Natural killer cell treated with Interleukin-12 subunit alpha and Interleukin-12 subunit beta and Interleukin-15 and Interleukin-18, amount 100 ng/mL, for 72 hours (primary cell): ENCODE measurements at regions not wholly inside any gene's neighbourhood (a gene's known extent, or its start where the extent isn't known, plus 50 kb on each side); places are given as distances from the start of the nearest gene placed in this dataset.

Experiments used
- ATAC-seq, 2 donors: fragments of 150-1000 bp; cut with Tn5 transposase in 1 of 2; sonication (Bioruptor Pico), chemical (Tn5 transposase) in 1 of 2; 2 replicates each; pipeline ENCODE4 v1.10.0; 2021
- DNase-seq: peaks from one replicate; pipeline ENCODE4 v3.0.0; 2022; ENCODE audit warnings: low spot score
- H3K27ac Mint-ChIP-seq, 2 donors: 1 replicate in 1 of 2; 2 replicates in 1 of 2; pipeline ENCODE4 v1.8.0; 2022; ENCODE audit warnings: mixed read lengths in 2 of 2, mild to moderate bottlenecking in 1 of 2, moderate library complexity in 1 of 2
- H3K27me3 Mint-ChIP-seq, 2 donors: 1 replicate in 1 of 2; 2 replicates in 1 of 2; pipeline ENCODE4 v1.8.0; 2022; ENCODE audit warnings: mixed read lengths in 2 of 2
- H3K36me3 Mint-ChIP-seq: one replicate; pipeline ENCODE4 v1.8.0; 2022; ENCODE audit warnings: mixed read lengths
- H3K4me1 Mint-ChIP-seq, 2 donors: 1 replicate in 1 of 2; 2 replicates in 1 of 2; pipeline ENCODE4 v1.8.0; 2022; ENCODE audit warnings: low read depth in 2 of 2, mixed read lengths in 2 of 2, mild to moderate bottlenecking in 1 of 2
- H3K4me3 Mint-ChIP-seq: one replicate; pipeline ENCODE4 v1.8.0; 2022; ENCODE audit warnings: mixed read lengths
- H3K9me3 Mint-ChIP-seq: 2 replicates; pipeline ENCODE4 v1.8.0; 2022; ENCODE audit warnings: mixed read lengths

- DNase-seq: peak; percentile 32
- Mint-ChIP-seq H3K27me3 (no peaks in the 10 kb centered on the region), H3K27ac (no peak overlapping the region), H3K4me1 (no peaks in the 10 kb centered on the region), H3K9me3 (peaks cover 13% of the 10 kb centered on the region), H3K4me3 (no peak overlapping the region), H3K36me3 (peaks cover 5% of the 10 kb centered on the region)
- ATAC-seq: no peak
These were observed 1218.8 kb upstream of the ATXN8OS start for GRCh38 chr13:68888832-68889231.

- DNase-seq (no peak), ATAC-seq (no peak)
- Mint-ChIP-seq H3K36me3 (peaks cover 5% of the 10 kb centered on the region), H3K4me3 (no peak overlapping the region), H3K27ac (no peak overlapping the region), H3K4me1 (no peaks in the 10 kb centered on the region), H3K9me3 (peaks cover 17% of the 10 kb centered on the region), H3K27me3 (no peaks in the 10 kb centered on the region)
These were observed 1235.3 kb upstream of the ATXN8OS start for GRCh38 chr13:68872338-68872737.

GRCh38 chr13:68851026-68851425 is 1256.6 kb upstream of the ATXN8OS start:
- ATAC-seq (no peak), DNase-seq (no peak)
- no peaks in the 10 kb centered on the region for H3K4me1 Mint-ChIP-seq
- no peaks in the 10 kb centered on the region for H3K27me3 Mint-ChIP-seq
- H3K36me3 Mint-ChIP-seq: no peaks in the 10 kb centered on the region
- H3K9me3 Mint-ChIP-seq: peaks cover 22% of the 10 kb centered on the region
- H3K4me3 Mint-ChIP-seq: no peak overlapping the region
- H3K27ac Mint-ChIP-seq: no peak overlapping the region

GRCh38 chr13:68850160-68850559 is 1257.5 kb upstream of the ATXN8OS start:
- no peak overlapping the region for H3K27ac Mint-ChIP-seq
- H3K9me3 Mint-ChIP-seq: peaks cover 23% of the 10 kb centered on the region
- H3K27me3 Mint-ChIP-seq: no peaks in the 10 kb centered on the region
- no peaks in the 10 kb centered on the region for H3K4me1 Mint-ChIP-seq
- DNase-seq (no peak), ATAC-seq (no peak)
- peaks cover 4% of the 10 kb centered on the region for H3K36me3 Mint-ChIP-seq
- H3K4me3 Mint-ChIP-seq: no peak overlapping the region

- no peak for DNase-seq
- H3K4me1 Mint-ChIP-seq: no peaks in the 10 kb centered on the region
- H3K4me3 Mint-ChIP-seq: no peak overlapping the region
- no peaks in the 10 kb centered on the region for H3K27me3 Mint-ChIP-seq
- ATAC-seq: no peak
- peaks cover 23% of the 10 kb centered on the region for H3K9me3 Mint-ChIP-seq
- peaks cover 14% of the 10 kb centered on the region for H3K36me3 Mint-ChIP-seq
- H3K27ac Mint-ChIP-seq: no peak overlapping the region
These were observed 1261.0 kb upstream of the ATXN8OS start for GRCh38 chr13:68846663-68847062.

GRCh38 chr13:68834375-68834774 is 1273.3 kb upstream of the ATXN8OS start:
- no peak overlapping the region for H3K27ac Mint-ChIP-seq
- no peaks in the 10 kb centered on the region for H3K27me3 Mint-ChIP-seq
- H3K4me3 Mint-ChIP-seq: no peak overlapping the region
- H3K9me3 Mint-ChIP-seq: peaks cover 15% of the 10 kb centered on the region
- H3K4me1 Mint-ChIP-seq: no peaks in the 10 kb centered on the region
- H3K36me3 Mint-ChIP-seq: peaks cover 7% of the 10 kb centered on the region
- no peak for ATAC-seq
- DNase-seq: no peak

GRCh38 chr13:68816715-68817114 is 1290.9 kb upstream of the ATXN8OS start:
- no peaks in the 10 kb centered on the region for H3K27me3 Mint-ChIP-seq
- no peaks in the 10 kb centered on the region for H3K4me1 Mint-ChIP-seq
- no peaks in the 10 kb centered on the region for H3K36me3 Mint-ChIP-seq
- no peak overlapping the region for H3K4me3 Mint-ChIP-seq
- no peak overlapping the region for H3K27ac Mint-ChIP-seq
- ATAC-seq: no peak
- peaks cover 18% of the 10 kb centered on the region for H3K9me3 Mint-ChIP-seq
- no peak for DNase-seq

- no peak for ATAC-seq
- Mint-ChIP-seq H3K27me3 (no peaks in the 10 kb centered on the region), H3K4me3 (no peak overlapping the region)
These were observed 1294.3 kb upstream of the ATXN8OS start for GRCh38 chr13:68813180-68813796.

GRCh38 chr13:68810660-68811059 is 1297.0 kb upstream of the ATXN8OS start:
- no peak overlapping the region for H3K4me3 Mint-ChIP-seq
- H3K9me3 Mint-ChIP-seq: peaks cover 3% of the 10 kb centered on the region
- no peaks in the 10 kb centered on the region for H3K4me1 Mint-ChIP-seq
- H3K36me3 Mint-ChIP-seq: no peaks in the 10 kb centered on the region
- no peaks in the 10 kb centered on the region for H3K27me3 Mint-ChIP-seq
- ATAC-seq (no peak), DNase-seq (no peak)
- H3K27ac Mint-ChIP-seq: no peak overlapping the region

More at GRCh38 chr13:68813180-68813796, 1294.3 kb upstream of the ATXN8OS start:
- Mint-ChIP-seq H3K27ac (no peak overlapping the region), H3K9me3 (peaks cover 3% of the 10 kb centered on the region), H3K4me1 (no peaks in the 10 kb centered on the region), H3K36me3 (no peaks in the 10 kb centered on the region)
- no peak for DNase-seq

- DNase-seq (no peak), ATAC-seq (no peak)
- Mint-ChIP-seq H3K27me3 (no peaks in the 10 kb centered on the region), H3K36me3 (no peaks in the 10 kb centered on the region), H3K9me3 (peaks cover 3% of the 10 kb centered on the region), H3K4me3 (no peak overlapping the region), H3K4me1 (no peaks in the 10 kb centered on the region), H3K27ac (no peak overlapping the region)
These were observed 1299.2 kb upstream of the ATXN8OS start for GRCh38 chr13:68808456-68808855.

- ATAC-seq (no peak), DNase-seq (no peak)
- no peak overlapping the region for H3K27ac Mint-ChIP-seq
- no peaks in the 10 kb centered on the region for H3K36me3 Mint-ChIP-seq
- no peaks in the 10 kb centered on the region for H3K9me3 Mint-ChIP-seq
- no peaks in the 10 kb centered on the region for H3K4me1 Mint-ChIP-seq
- no peak overlapping the region for H3K4me3 Mint-ChIP-seq
- H3K27me3 Mint-ChIP-seq: no peaks in the 10 kb centered on the region
These were observed 1301.5 kb upstream of the ATXN8OS start for GRCh38 chr13:68806125-68806524.

- no peak overlapping the region for H3K4me3 Mint-ChIP-seq
- DNase-seq (no peak), ATAC-seq (no peak)
- H3K27ac Mint-ChIP-seq: no peak overlapping the region
- no peaks in the 10 kb centered on the region for H3K27me3 Mint-ChIP-seq
- no peaks in the 10 kb centered on the region for H3K36me3 Mint-ChIP-seq
- peaks cover 21% of the 10 kb centered on the region for H3K9me3 Mint-ChIP-seq
- H3K4me1 Mint-ChIP-seq: no peaks in the 10 kb centered on the region
These were observed 1323.4 kb upstream of the ATXN8OS start for GRCh38 chr13:68784275-68784674.

GRCh38 chr13:68759617-68760016 is 1348.0 kb upstream of the ATXN8OS start:
- no peak overlapping the region for H3K4me3 Mint-ChIP-seq
- H3K4me1 Mint-ChIP-seq: no peaks in the 10 kb centered on the region
- H3K9me3 Mint-ChIP-seq: peaks cover 5% of the 10 kb centered on the region

GRCh38 chr13:68749796-68750195 is 1357.8 kb upstream of the ATXN8OS start:
- ATAC-seq (no peak), DNase-seq (no peak)
- no peaks in the 10 kb centered on the region for H3K4me1 Mint-ChIP-seq
- H3K4me3 Mint-ChIP-seq: no peak overlapping the region
- peaks cover 9% of the 10 kb centered on the region for H3K9me3 Mint-ChIP-seq
- H3K36me3 Mint-ChIP-seq: peaks cover 5% of the 10 kb centered on the region
- H3K27ac Mint-ChIP-seq: no peak overlapping the region
- H3K27me3 Mint-ChIP-seq: no peaks in the 10 kb centered on the region

More at GRCh38 chr13:68759617-68760016, 1348.0 kb upstream of the ATXN8OS start:
- DNase-seq: no peak
- H3K36me3 Mint-ChIP-seq: no peaks in the 10 kb centered on the region
- ATAC-seq: no peak
- no peaks in the 10 kb centered on the region for H3K27me3 Mint-ChIP-seq
- no peak overlapping the region for H3K27ac Mint-ChIP-seq

GRCh38 chr13:68748038-68748437 is 1359.6 kb upstream of the ATXN8OS start:
- no peak for DNase-seq
- Mint-ChIP-seq H3K9me3 (peaks cover 9% of the 10 kb centered on the region), H3K36me3 (peaks cover 5% of the 10 kb centered on the region), H3K4me3 (no peak overlapping the region), H3K4me1 (no peaks in the 10 kb centered on the region), H3K27me3 (no peaks in the 10 kb centered on the region), H3K27ac (no peak overlapping the region)
- no peak for ATAC-seq
